Endothelial cell of umbilical vein (primary cell): ENCODE measurements at regions not wholly inside any gene's neighbourhood (a gene's known extent, or its start where the extent isn't known, plus 50 kb on each side); places are given as distances from the start of the nearest gene placed in this dataset.

Source experiments
- BruUV-seq: library from RNA; stranded (reverse); fragments of 400-500 nt; replicated peaks from 2 replicates; lab custom pipeline; 2021; lab: Mats Ljungman, UMichigan
- CTCF ChIA-PET: fragments of 300-600, 350-600 bp; sonication (Branson Sonifier 250); formaldehyde crosslinking; loops from one replicate; lab custom pipeline; 2021; ENCODE audit warnings: antibody characterized with exemption, inconsistent platforms; lab: Charles Lee
- POLR2A ChIA-PET: fragments of 300-600, 350-600 bp; sonication (Branson Sonifier 250); formaldehyde crosslinking; loops from one replicate; lab custom pipeline; 2021; ENCODE audit warnings: antibody characterized with exemption, inconsistent platforms; lab: Charles Lee
- DNase-seq: peaks from one replicate; pipeline ENCODE4 v3.0.0-alpha.2; 2011; ENCODE audit warnings: low read depth, low spot score
- FAIRE-seq: peaks from 2 replicates; lab custom pipeline; 2011; peaks lifted over from hg19 to GRCh38; lab: Jason Lieb, UNC
- H2AFZ ChIP-seq: 2 replicates; pipeline ENCODE4 v1.6.0; 2012; ENCODE audit warnings: low read depth, low read length, control low read depth, inconsistent platforms
- H3K27ac ChIP-seq: 2 replicates; pipeline ENCODE4 v1.5.1; 2011; ENCODE audit warnings: low read depth, mild to moderate bottlenecking, control low read depth, low read length, moderate library complexity; ENCODE audit not compliant: insufficient read depth
- H3K27me3 ChIP-seq, 2 experiments: 2 replicates each; pipeline versions ENCODE4 v1.6.0 to v1.6.1; 2011; ENCODE audit warnings: low read length in 2 of 2, mixed read lengths in 1 of 2; ENCODE audit not compliant: control insufficient read depth in 2 of 2, insufficient read depth in 2 of 2
- H3K36me3 ChIP-seq, 2 experiments: 2 replicates in 1 of 2; 3 replicates in 1 of 2; pipeline ENCODE4 v1.5.1; 2011; ENCODE audit warnings: low read length in 2 of 2, mild to moderate bottlenecking in 1 of 2, moderate library complexity in 1 of 2; ENCODE audit not compliant: control insufficient read depth in 2 of 2, insufficient read depth in 2 of 2; ENCODE audit errors: extremely low read depth in 1 of 2
- H3K4me1 ChIP-seq: 3 replicates; pipeline ENCODE4 v1.5.1; 2011; ENCODE audit warnings: mild to moderate bottlenecking, low read length; ENCODE audit not compliant: control insufficient read depth, insufficient read depth; ENCODE audit errors: extremely low read depth
- H3K4me2 ChIP-seq: 2 replicates; pipeline ENCODE4 v1.6.1; 2011; ENCODE audit warnings: low read length, control low read depth, mixed read lengths; ENCODE audit not compliant: insufficient read depth
- H3K4me3 ChIP-seq, 3 experiments: fragments of 200-600 bp in 1 of 3; sonication (generic), shearing (Covaris generic) in 1 of 3; replicated peaks in 1 of 3; 2 replicates each; pipeline ENCODE4 v1.5.1; 2011 to 2016; ENCODE audit warnings: control low read depth in 3 of 3, low read length in 3 of 3, mild to moderate bottlenecking in 2 of 3, inconsistent platforms in 1 of 3, low read depth in 1 of 3, moderate library complexity in 1 of 3; ENCODE audit not compliant: insufficient read depth in 1 of 3
- H3K79me2 ChIP-seq: 2 replicates; pipeline ENCODE4 v1.6.0; 2012; ENCODE audit warnings: low read length, inconsistent platforms; ENCODE audit not compliant: control insufficient read depth, insufficient read depth
- H3K9ac ChIP-seq: replicated peaks from 2 replicates; pipeline ENCODE3; 2011; ENCODE audit warnings: low read length, control low read depth; ENCODE audit not compliant: insufficient read depth; ENCODE audit errors: extremely low read depth
- H3K9me1 ChIP-seq: replicated peaks from 3 replicates; pipeline ENCODE4 v1.6.0; 2011; ENCODE audit warnings: mild to moderate bottlenecking, low read length; ENCODE audit not compliant: control insufficient read depth, insufficient read depth; ENCODE audit errors: extremely low read depth
- H3K9me3 ChIP-seq: replicated peaks from 2 replicates; pipeline ENCODE4 v1.5.1; 2012; ENCODE audit warnings: low read length, inconsistent platforms; ENCODE audit not compliant: control insufficient read depth, insufficient read depth
- H4K20me1 ChIP-seq: replicated peaks from 2 replicates; pipeline ENCODE3; 2011; ENCODE audit warnings: mild to moderate bottlenecking, low read length; ENCODE audit not compliant: control insufficient read depth, insufficient read depth; ENCODE audit errors: extremely low read depth
- EZH2 ChIP-seq: IDR thresholded peaks from 2 replicates; pipeline ENCODE4 v1.6.1; 2012; ENCODE audit warnings: borderline replicate concordance, low read depth, mild to moderate bottlenecking, moderate library complexity, low read length, inconsistent platforms; ENCODE audit not compliant: severe bottlenecking
- FOS ChIP-seq: IDR thresholded peaks from 2 replicates; pipeline ENCODE4 v1.6.1; 2011; ENCODE audit warnings: mild to moderate bottlenecking, low read length, moderate library complexity, borderline replicate concordance; ENCODE audit not compliant: insufficient read depth
- GATA2 ChIP-seq: IDR thresholded peaks from 2 replicates; pipeline ENCODE4 v1.7.0; 2011; ENCODE audit warnings: low read depth, mild to moderate bottlenecking, moderate library complexity, mixed read lengths, low read length; ENCODE audit not compliant: insufficient read length, insufficient read depth
- JUN ChIP-seq: IDR thresholded peaks from 2 replicates; pipeline ENCODE4 v1.6.1; 2011; ENCODE audit warnings: borderline replicate concordance, low read depth; ENCODE audit not compliant: insufficient read length, insufficient read depth
- MYC ChIP-seq: IDR thresholded peaks from one replicate; pipeline ENCODE4 v1.6.1; 2011; ENCODE audit warnings: mild to moderate bottlenecking, low read depth, low read length
- POLR2A ChIP-seq: IDR thresholded peaks from 2 replicates; pipeline ENCODE4 v1.6.1; 2012; ENCODE audit warnings: low read depth, mild to moderate bottlenecking, control low read depth, low read length
- POLR2AphosphoS5 ChIP-seq: IDR thresholded peaks from 2 replicates; pipeline ENCODE4 v1.6.1; 2012; ENCODE audit warnings: low read depth, mild to moderate bottlenecking, control low read depth, low read length, moderate library complexity; ENCODE audit not compliant: insufficient read depth
- dilution Hi-C: fragments of 300-500 bp; cut with MboI; formaldehyde crosslinking; loops from one replicate; pipeline ENCODE4 v1.15.0; 2019; ENCODE audit warnings: low sequenced_read_pairs; ENCODE audit not compliant: extremely low pct_ligation_motif_present
- intact Hi-C: fragments of 100-400 bp; cut with micrococcal nuclease; formaldehyde crosslinking; loops from one replicate; pipeline ENCODE4 v1.10.0; 2022
- TF ChIP-seq, protein P1 (sequence below), 2 donors: IDR thresholded peaks; 1 replicate in 1 of 2; 2 replicates in 1 of 2; pipeline ENCODE4 v1.5.1; 2011; ENCODE audit warnings: low read length in 2 of 2, mild to moderate bottlenecking in 2 of 2, moderate library complexity in 2 of 2, control low read depth in 1 of 2, inconsistent platforms in 1 of 2, low read depth in 1 of 2; ENCODE audit not compliant: insufficient read depth in 1 of 2; ENCODE audit errors: extremely low read depth in 1 of 2
- TF ChIP-seq, protein P2 (sequence below): IDR thresholded peaks from 2 replicates; pipeline ENCODE4 v1.6.1; 2011; ENCODE audit not compliant: insufficient read depth, insufficient read length

DNA sequence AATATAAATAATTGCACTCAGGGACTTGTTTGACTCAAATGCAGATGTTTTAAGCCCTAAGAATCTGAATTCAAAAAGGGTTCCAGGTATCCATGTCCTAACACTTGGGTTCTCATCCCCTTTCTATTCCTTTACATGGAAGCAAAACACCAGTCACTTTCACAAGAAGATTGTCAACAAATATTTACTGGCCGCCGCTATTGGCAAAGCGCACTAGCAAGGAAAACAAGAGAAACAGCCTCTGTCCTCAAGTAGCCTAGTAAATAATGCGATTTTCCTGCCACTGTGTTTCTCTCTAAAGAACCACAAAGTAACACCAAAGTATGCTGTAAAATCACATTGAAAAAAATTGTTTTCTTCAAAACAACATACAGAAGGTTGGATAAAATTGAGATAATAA lies 66.7 kb upstream of the EZH2 start:
- Histone ChIP-seq H3K9me1 (no peaks in the 10 kb centered on the region), H3K4me3 (no peak overlapping the region), H3K9ac (no peak overlapping the region), H2AFZ (no peak overlapping the region), H3K27ac (no peak overlapping the region), H3K27me3 (peaks cover 0 to 1% of the 10 kb centered on the region in 2 experiments), H3K36me3 (no peaks in the 10 kb centered on the region), H3K4me2 (no peak overlapping the region), H3K79me2 (no peaks in the 10 kb centered on the region), H4K20me1 (no peaks in the 10 kb centered on the region), H3K4me1 (no peaks in the 10 kb centered on the region), H3K9me3 (no peaks in the 10 kb centered on the region)
- ChIA-PET POLR2A (no interaction called here), CTCF (no interaction called here)
- BruUV-seq = no TSS peak
- dilution Hi-C loops (no loop called here), intact Hi-C loops (no loop called here)
- TF ChIP-seq GATA2 (no peak), EZH2 (no peak), POLR2AphosphoS5 (no peak), FOS (no peak), JUN (no peak), POLR2A (no peak), MYC (no peak)
- TF ChIP-seq, protein P1, sequence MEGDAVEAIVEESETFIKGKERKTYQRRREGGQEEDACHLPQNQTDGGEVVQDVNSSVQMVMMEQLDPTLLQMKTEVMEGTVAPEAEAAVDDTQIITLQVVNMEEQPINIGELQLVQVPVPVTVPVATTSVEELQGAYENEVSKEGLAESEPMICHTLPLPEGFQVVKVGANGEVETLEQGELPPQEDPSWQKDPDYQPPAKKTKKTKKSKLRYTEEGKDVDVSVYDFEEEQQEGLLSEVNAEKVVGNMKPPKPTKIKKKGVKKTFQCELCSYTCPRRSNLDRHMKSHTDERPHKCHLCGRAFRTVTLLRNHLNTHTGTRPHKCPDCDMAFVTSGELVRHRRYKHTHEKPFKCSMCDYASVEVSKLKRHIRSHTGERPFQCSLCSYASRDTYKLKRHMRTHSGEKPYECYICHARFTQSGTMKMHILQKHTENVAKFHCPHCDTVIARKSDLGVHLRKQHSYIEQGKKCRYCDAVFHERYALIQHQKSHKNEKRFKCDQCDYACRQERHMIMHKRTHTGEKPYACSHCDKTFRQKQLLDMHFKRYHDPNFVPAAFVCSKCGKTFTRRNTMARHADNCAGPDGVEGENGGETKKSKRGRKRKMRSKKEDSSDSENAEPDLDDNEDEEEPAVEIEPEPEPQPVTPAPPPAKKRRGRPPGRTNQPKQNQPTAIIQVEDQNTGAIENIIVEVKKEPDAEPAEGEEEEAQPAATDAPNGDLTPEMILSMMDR (IDR thresholded peaks at IDR 0.05; ENCODE audit: extremely low read depth in 1 of 2, insufficient read depth in 1 of 2, low read depth in 1 of 2, low read length in 2 of 2) = no peak
- TF ChIP-seq, protein P2, sequence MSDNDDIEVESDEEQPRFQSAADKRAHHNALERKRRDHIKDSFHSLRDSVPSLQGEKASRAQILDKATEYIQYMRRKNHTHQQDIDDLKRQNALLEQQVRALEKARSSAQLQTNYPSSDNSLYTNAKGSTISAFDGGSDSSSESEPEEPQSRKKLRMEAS = no peak
- no peak for DNase-seq
- FAIRE-seq = no peak
